ENCODE measurements at regions not wholly inside any gene's neighbourhood (a gene's known extent, or its start where the extent isn't known, plus 50 kb on each side); places are given as distances from the start of the nearest gene placed in this dataset.

- no peak for TF ChIP-seq CTCF (IDR thresholded peaks at IDR 0.05; ENCODE audit: control insufficient read depth, insufficient read depth, low read depth, low read length, missing control alignments)
- peak; percentile 59 for DNase-seq (ENCODE audit: low read depth)
- no peak overlapping the region for H3K4me3 ChIP-seq (ENCODE audit: control insufficient read depth, low read depth, low read length)
Observed at GRCh38 chr3:194930377-194931204, 244.9 kb downstream of the FAM43A start.

- TF ChIP-seq CTCF (IDR thresholded peaks at IDR 0.05; ENCODE audit: control insufficient read depth, insufficient read depth, low read depth, low read length, missing control alignments) = no peak
- H3K4me3 ChIP-seq (ENCODE audit: control insufficient read depth, low read depth, low read length) = no peak overlapping the region
- DNase-seq (ENCODE audit: low read depth) = no peak
Observed at GRCh38 chr3:194931347-194931746, 245.7 kb downstream of the FAM43A start.

GRCh38 chr3:194931865-194932264, 246.2 kb downstream of the FAM43A start:
- no peak for DNase-seq (ENCODE audit: low read depth)
- no peak for TF ChIP-seq CTCF (IDR thresholded peaks at IDR 0.05; ENCODE audit: control insufficient read depth, insufficient read depth, low read depth, low read length, missing control alignments)
- H3K4me3 ChIP-seq (ENCODE audit: control insufficient read depth, low read depth, low read length) = no peak overlapping the region

GRCh38 chr3:194933465-194933864, 247.8 kb downstream of the FAM43A start:
- H3K4me3 ChIP-seq (ENCODE audit: control insufficient read depth, low read depth, low read length) = no peak overlapping the region
- no peak for DNase-seq (ENCODE audit: low read depth)
- no peak for TF ChIP-seq CTCF (IDR thresholded peaks at IDR 0.05; ENCODE audit: control insufficient read depth, insufficient read depth, low read depth, low read length, missing control alignments)

- TF ChIP-seq CTCF (IDR thresholded peaks at IDR 0.05; ENCODE audit: control insufficient read depth, insufficient read depth, low read depth, low read length, missing control alignments) = no peak
- DNase-seq (ENCODE audit: low read depth) = no peak
- no peak overlapping the region for H3K4me3 ChIP-seq (ENCODE audit: control insufficient read depth, low read depth, low read length)
Observed at GRCh38 chr3:194935061-194935460, 249.4 kb downstream of the FAM43A start.

- TF ChIP-seq CTCF (IDR thresholded peaks at IDR 0.05; ENCODE audit: control insufficient read depth, insufficient read depth, low read depth, low read length, missing control alignments) = no peak
- no peak for DNase-seq (ENCODE audit: low read depth)
- H3K4me3 ChIP-seq (ENCODE audit: control insufficient read depth, low read depth, low read length) = no peak overlapping the region
Observed at GRCh38 chr3:194935632-194936470, 250.2 kb downstream of the FAM43A start.

Measured in AG09309 (cell line).